Fibroblast of lung (primary cell): ENCODE measurements at regions not wholly inside any gene's neighbourhood (a gene's known extent, or its start where the extent isn't known, plus 50 kb on each side); places are given as distances from the start of the nearest gene placed in this dataset.

Experiments
- EZH2 ChIP-seq: IDR thresholded peaks from 2 replicates; pipeline ENCODE4 v1.5.1; 2012; ENCODE audit warnings: low read length, control low read depth, mild to moderate bottlenecking; ENCODE audit errors: missing control alignments
- TF ChIP-seq, protein P1 (sequence below), 2 donors: IDR thresholded peaks in 1 of 2; conservative IDR thresholded peaks in 1 of 2; 1 replicate in 1 of 2; 2 replicates in 1 of 2; pipeline ENCODE4 v1.5.1; 2011 to 2012; ENCODE audit warnings: low read length in 2 of 2, control low read depth in 1 of 2, inconsistent platforms in 1 of 2, low read depth in 1 of 2, mild to moderate bottlenecking in 1 of 2

DNA sequence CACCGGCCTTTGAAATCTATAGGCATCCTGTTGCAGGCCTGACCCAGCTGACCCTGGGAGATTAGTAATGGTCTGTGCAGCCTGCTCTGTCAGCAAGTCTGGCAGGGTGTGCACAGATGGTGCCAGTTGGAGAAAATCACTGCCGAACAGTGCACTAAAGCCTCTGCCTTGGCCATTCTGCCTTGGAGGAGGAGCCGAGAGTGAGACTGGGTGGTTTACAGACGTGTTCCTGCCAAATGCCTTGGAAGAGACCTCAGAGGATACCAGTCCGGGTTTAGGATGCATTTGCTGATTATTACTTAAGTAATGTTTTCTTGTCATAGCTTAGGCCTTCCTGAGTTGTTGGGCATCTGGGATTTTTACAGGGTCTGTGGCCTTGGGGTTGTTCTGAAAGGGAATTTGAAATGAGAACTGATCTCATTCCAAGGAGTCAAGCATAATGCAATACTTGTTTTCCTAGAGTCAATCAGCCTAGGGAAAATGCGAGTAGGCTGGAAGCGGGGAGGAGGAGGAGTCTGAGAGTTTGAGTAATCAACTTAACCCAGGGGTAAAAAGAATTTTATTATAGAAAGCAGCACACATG is 292.1 kb downstream of the SOX4 start:
- TF ChIP-seq, protein P1, sequence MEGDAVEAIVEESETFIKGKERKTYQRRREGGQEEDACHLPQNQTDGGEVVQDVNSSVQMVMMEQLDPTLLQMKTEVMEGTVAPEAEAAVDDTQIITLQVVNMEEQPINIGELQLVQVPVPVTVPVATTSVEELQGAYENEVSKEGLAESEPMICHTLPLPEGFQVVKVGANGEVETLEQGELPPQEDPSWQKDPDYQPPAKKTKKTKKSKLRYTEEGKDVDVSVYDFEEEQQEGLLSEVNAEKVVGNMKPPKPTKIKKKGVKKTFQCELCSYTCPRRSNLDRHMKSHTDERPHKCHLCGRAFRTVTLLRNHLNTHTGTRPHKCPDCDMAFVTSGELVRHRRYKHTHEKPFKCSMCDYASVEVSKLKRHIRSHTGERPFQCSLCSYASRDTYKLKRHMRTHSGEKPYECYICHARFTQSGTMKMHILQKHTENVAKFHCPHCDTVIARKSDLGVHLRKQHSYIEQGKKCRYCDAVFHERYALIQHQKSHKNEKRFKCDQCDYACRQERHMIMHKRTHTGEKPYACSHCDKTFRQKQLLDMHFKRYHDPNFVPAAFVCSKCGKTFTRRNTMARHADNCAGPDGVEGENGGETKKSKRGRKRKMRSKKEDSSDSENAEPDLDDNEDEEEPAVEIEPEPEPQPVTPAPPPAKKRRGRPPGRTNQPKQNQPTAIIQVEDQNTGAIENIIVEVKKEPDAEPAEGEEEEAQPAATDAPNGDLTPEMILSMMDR (conservative IDR thresholded peaks at IDR 0.05 in 1 of 2, IDR thresholded peaks at IDR 0.05 in 1 of 2; ENCODE audit: low read depth in 1 of 2, low read length in 2 of 2), result no peak
- no peak for TF ChIP-seq EZH2
